Heart left ventricle (tissue), 16 donors: ENCODE measurements at regions not wholly inside any gene's neighbourhood (a gene's known extent, or its start where the extent isn't known, plus 50 kb on each side); places are given as distances from the start of the nearest gene placed in this dataset.
"Not testable (repeated sequence)": the region's sequence is repeated elsewhere in the genome, so short reads cannot be mapped to it uniquely, and the experiment has no call there.

Experiments used
- ATAC-seq, 4 donors: fragments of 200-7000 bp; cut with Tn5 transposase; one replicate each; pipeline ENCODE4 v1.9.1; 2020 to 2022; ENCODE audit warnings: moderate library complexity in 4 of 4, mild to moderate bottlenecking in 3 of 4, moderate number of reproducible peaks in 1 of 4
- DNase-seq, 5 donors: peaks; one replicate each; pipeline ENCODE4 v3.0.0-alpha.2; 2020
- H3K27ac ChIP-seq, 12 donors: fragments of 200-600 bp; sonication (generic) in 4 of 12; one replicate each; pipeline versions ENCODE4 v1.5.0 to v1.8.0; 2016 to 2022; ENCODE audit warnings: mild to moderate bottlenecking in 2 of 12
- H3K27me3 ChIP-seq, 9 donors: fragments of 200-600 bp; sonication (generic) in 2 of 9; one replicate each; pipeline versions ENCODE4 v1.5.1 to v1.8.0; 2016 to 2022; ENCODE audit warnings: mild to moderate bottlenecking in 3 of 9
- H3K36me3 ChIP-seq, 9 donors: fragments of 200-600 bp; sonication (generic) in 2 of 9; one replicate each; pipeline versions ENCODE4 v1.5.0 to v1.8.0; 2018 to 2022; ENCODE audit warnings: mild to moderate bottlenecking in 2 of 9
- H3K4me1 ChIP-seq, 12 donors: fragments of 200-600 bp; sonication (generic) in 4 of 12; one replicate each; pipeline versions ENCODE4 v1.5.0 to v1.8.0; 2016 to 2022; ENCODE audit warnings: mild to moderate bottlenecking in 3 of 12
- H3K4me3 ChIP-seq, 12 donors: fragments of 200-600 bp; sonication (generic) in 4 of 12; one replicate each; pipeline versions ENCODE4 v1.5.0 to v1.8.0; 2017 to 2022; ENCODE audit warnings: mild to moderate bottlenecking in 9 of 12, moderate library complexity in 4 of 12
- H3K9me3 ChIP-seq, 12 donors: fragments of 200-600 bp; sonication (generic) in 4 of 12; one replicate each; pipeline versions ENCODE4 v1.5.0 to v1.8.0; 2016 to 2022; ENCODE audit warnings: mild to moderate bottlenecking in 1 of 12
- POLR2A ChIP-seq, 2 donors: fragments of 450-650 bp; IDR thresholded peaks; one replicate each; pipeline ENCODE4 v1.6.1; 2017; ENCODE audit warnings: antibody characterized with exemption in 2 of 2, mild to moderate bottlenecking in 2 of 2, moderate library complexity in 2 of 2
- WGBS, 4 donors: extraction: QIAGEN DNeasy Blood & Tissue Kit in 2 of 4; methylation state at CpG; one replicate each; pipeline versions ENCODE4 v1.1.5 to v1.1.7; 2013 to 2018; 5-methylcytosine and 5-hydroxymethylcytosine counted together
- intact Hi-C, 10 donors: fragments of 100-400 bp; cut with DNase I; formaldehyde crosslinking; loops; one replicate each; pipeline versions ENCODE4 v1.11.1 to v1.14.2; 2022
- TF ChIP-seq, protein P1 (sequence below), 12 donors: fragments of 200-600 bp; sonication (generic) in 4 of 12; IDR thresholded peaks; one replicate each; pipeline versions ENCODE4 v1.5.0 to v1.8.0; 2018 to 2022; ENCODE audit warnings: antibody characterized with exemption in 12 of 12, mild to moderate bottlenecking in 5 of 12
- donor health status: ischemic (EF 13 %, LVEDD 7.1; RV severe dilation, severe dysfunction).
- donor health status: healthy with polysubstance abuse.
- donor health status: DM: no; HTN: yes; CAD: no.
- donor health status: DM: no; HTN: no; CAD: no.
- donor health status: ischemic (EF 25% LVEDD 6.9; RV normal size, moderate dysfunction).
- donor health status: ischemic (EF 25% LVEDD 5.7; RV mildly dilated, moderate dysfunction).
- donor health status: healthy.
- donor health status: DM: yes; HTN: yes; CAD: no.
- donor health status: ischemic (EF 35%, LVEDD 5.7; RV mildly dilated, moderate dysfunction).
- donor health status: nonischemic (EF 11% LVEDD 7.7; RV severe dilation, severe dysfunction).
- donor health status: DM: yes; HTN: yes; CAD: no.
- donor health status: PGD.
- donor health status: ischemic (EF 29% LVEDD 5.4; RV normal size, mild dysfunction).
- donor health status: nonischemic (EF 23%, LVEDD 6.1; RV moderate dilation, normal function).

DNA sequence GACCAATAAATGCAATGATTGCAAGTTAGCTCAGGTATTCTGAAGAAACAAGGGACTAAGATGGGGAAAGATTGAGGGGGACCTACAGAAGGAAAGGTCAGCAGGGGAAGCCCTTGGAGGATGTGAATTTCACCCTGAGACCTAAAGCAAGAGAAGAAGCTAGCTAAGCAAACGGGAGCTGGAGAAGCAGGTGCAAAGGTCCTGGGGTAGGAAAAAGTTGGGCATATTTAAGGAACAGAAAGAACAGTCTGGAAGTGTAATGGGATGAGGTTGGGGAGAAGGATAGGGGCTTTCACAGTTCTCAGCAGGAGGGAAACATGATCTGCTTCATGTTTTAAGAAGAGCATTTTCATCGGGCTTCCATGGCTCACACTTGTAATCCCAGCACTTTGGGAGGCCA, 89.7 kb upstream of the SLC45A1 start:
- H3K27ac ChIP-seq, result no peak overlapping the region
- H3K27me3 ChIP-seq, result peaks cover 0 to 4% (median 0%) of the 10 kb centered on the region in 9 donors
- no peak overlapping the region for H3K4me3 ChIP-seq
- ATAC-seq (no peak), DNase-seq (no peak)
- intact Hi-C loops, result loop anchor here in 1 of 10 donors (5.0 kb wide), 1 partner anchor 196 kb away; no protein-coding TSS in a partner anchor
- 90 to 97% (median 95%) methylated on average over 2 of the region's 2 CpGs for WGBS, 4 donors
- peaks cover 0 to 14% (median 0%) of the 10 kb centered on the region in 12 donors for H3K4me1 ChIP-seq
- no peak for TF ChIP-seq POLR2A (IDR thresholded peaks at IDR 0.05)
- TF ChIP-seq, protein P1, sequence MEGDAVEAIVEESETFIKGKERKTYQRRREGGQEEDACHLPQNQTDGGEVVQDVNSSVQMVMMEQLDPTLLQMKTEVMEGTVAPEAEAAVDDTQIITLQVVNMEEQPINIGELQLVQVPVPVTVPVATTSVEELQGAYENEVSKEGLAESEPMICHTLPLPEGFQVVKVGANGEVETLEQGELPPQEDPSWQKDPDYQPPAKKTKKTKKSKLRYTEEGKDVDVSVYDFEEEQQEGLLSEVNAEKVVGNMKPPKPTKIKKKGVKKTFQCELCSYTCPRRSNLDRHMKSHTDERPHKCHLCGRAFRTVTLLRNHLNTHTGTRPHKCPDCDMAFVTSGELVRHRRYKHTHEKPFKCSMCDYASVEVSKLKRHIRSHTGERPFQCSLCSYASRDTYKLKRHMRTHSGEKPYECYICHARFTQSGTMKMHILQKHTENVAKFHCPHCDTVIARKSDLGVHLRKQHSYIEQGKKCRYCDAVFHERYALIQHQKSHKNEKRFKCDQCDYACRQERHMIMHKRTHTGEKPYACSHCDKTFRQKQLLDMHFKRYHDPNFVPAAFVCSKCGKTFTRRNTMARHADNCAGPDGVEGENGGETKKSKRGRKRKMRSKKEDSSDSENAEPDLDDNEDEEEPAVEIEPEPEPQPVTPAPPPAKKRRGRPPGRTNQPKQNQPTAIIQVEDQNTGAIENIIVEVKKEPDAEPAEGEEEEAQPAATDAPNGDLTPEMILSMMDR (IDR thresholded peaks at IDR 0.05), result no peak
- H3K9me3 ChIP-seq, result no peaks in the 10 kb centered on the region
- no peaks in the 10 kb centered on the region for H3K36me3 ChIP-seq

DNA sequence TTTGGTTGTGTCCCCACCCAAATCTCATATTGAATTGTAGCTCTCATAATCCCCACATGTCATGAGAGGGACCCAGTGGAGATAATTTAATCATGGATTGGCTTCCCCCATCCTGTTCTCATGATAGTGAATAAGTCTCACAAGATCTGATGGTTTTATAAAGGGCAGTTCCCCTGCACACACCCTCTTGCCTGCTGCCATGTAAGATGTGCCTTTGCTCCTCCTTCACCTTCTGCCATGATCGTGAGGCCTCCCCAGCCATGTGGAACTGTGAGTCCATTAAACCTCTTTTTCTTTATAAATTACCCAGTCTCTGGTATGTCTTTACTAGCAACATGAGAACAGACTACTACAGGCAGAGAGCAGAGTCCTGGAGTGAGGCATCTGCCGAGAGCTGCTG, 90.2 kb upstream of the SLC45A1 start:
- H3K36me3 ChIP-seq, DNase-seq, H3K27ac ChIP-seq, ATAC-seq, H3K4me3 ChIP-seq, H3K27me3 ChIP-seq, H3K9me3 ChIP-seq: not testable (repeated sequence)
- H3K4me1 ChIP-seq, result peaks cover 0 to 14% (median 0%) of the 10 kb centered on the region in 12 donors
- 85 to 95% (median 93%) methylated on average over 2 of the region's 2 CpGs for WGBS, 4 donors
- intact Hi-C loops, result loop anchor here in 1 of 10 donors (5.0 kb wide), 1 partner anchor 195 kb away; no protein-coding TSS in a partner anchor

DNA sequence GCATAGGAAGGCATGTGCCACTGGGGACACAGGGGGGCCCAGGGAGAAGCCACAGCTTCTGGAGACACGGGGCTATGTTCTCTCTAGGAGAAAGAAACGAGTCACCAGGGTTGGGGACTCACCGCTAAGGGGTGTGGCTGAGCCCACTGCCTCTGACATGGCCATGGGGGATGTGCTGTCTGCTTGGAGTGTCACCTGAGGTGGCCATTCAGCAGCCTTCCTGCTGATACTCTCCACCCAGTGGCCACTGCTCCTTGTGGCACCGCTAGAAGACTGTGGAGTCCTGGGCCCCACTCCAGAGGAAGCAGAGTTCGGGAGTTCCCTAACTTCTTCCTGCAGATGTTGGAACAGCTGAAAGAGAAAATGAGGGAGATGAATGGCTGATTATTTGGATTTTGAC, 91.2 kb upstream of the SLC45A1 start:
- Histone ChIP-seq H3K4me1 (peaks cover 0 to 14% (median 0%) of the 10 kb centered on the region in 12 donors), H3K4me3 (no peak overlapping the region), H3K27ac (no peak overlapping the region), H3K36me3 (no peaks in the 10 kb centered on the region), H3K9me3 (no peaks in the 10 kb centered on the region), H3K27me3 (no peaks in the 10 kb centered on the region)
- DNase-seq, result no peak
- ATAC-seq, result no peak
- 59 to 78% (median 62%) methylated on average over 5 of the region's 5 CpGs for WGBS, 4 donors
- TF ChIP-seq, protein P1 (IDR thresholded peaks at IDR 0.05), result no peak
- TF ChIP-seq POLR2A (IDR thresholded peaks at IDR 0.05), result no peak
- intact Hi-C loops, result loop anchor here in 1 of 10 donors (5.0 kb wide), 1 partner anchor 194 kb away; no protein-coding TSS in a partner anchor

DNA sequence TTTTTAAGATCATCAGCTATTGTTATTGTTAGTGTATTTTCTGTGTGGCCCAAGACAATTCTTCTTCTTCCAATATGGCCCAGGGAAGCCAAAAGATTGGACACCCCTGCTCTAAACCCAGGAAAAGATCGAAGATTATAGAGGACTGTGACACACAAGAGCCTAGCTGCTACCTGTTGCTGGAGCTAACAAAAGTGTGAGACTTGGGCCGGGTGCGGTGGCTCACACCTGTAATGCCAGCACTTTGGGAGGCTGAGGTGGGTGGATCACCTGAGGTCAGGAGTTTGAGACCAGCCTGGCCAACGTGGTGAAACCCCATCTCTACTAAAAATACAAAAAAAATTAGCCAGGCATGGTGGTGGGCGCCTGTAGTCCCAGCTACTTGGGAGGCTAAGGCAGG, 91.9 kb upstream of the SLC45A1 start:
- not testable (repeated sequence) for H3K9me3 ChIP-seq, DNase-seq, H3K36me3 ChIP-seq, H3K27ac ChIP-seq, H3K27me3 ChIP-seq, ATAC-seq, H3K4me3 ChIP-seq
- H3K4me1 ChIP-seq, result peaks cover 0 to 14% (median 0%) of the 10 kb centered on the region in 12 donors
- 89 to 91% (median 90%) methylated on average over 5 of the region's 5 CpGs for WGBS, 4 donors
- intact Hi-C loops, result loop anchor here in 1 of 10 donors (5.0 kb wide), 1 partner anchor 194 kb away; no protein-coding TSS in a partner anchor

DNA sequence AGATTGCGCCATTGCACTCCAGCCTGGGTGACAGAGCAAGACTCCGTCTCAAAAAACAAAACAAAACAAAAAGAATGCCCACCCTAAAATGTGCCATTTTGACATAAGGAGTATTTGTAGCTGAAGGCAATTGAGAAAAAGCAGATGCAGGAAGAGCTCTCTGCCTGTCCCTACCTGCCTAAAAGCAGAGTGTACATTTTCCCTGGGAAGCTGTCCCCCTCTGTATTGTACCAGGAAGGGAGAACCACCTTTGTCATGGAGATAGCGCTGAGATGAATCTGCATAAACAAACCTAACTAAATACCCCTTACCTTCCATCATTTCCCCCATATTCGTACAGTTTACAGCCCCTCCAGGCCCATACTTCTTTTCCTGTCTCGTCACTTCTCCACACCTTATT, 94.4 kb upstream of the SLC45A1 start:
- intact Hi-C loops, result no loop called here
- no peak overlapping the region for H3K4me3 ChIP-seq
- 94 to 98% (median 95%) methylated on average over 5 of the region's 5 CpGs for WGBS, 4 donors
- DNase-seq (no peak), ATAC-seq (no peak)
- H3K27ac ChIP-seq, result no peak overlapping the region
- no peaks in the 10 kb centered on the region for H3K36me3 ChIP-seq
- no peaks in the 10 kb centered on the region for H3K27me3 ChIP-seq
- H3K9me3 ChIP-seq, result no peaks in the 10 kb centered on the region
- H3K4me1 ChIP-seq, result peaks cover 0 to 28% (median 0%) of the 10 kb centered on the region in 12 donors
- TF ChIP-seq, protein P1 (IDR thresholded peaks at IDR 0.05), result no peak
- TF ChIP-seq POLR2A (IDR thresholded peaks at IDR 0.05), result no peak
